Panc1 (cell line): ENCODE measurements at regions not wholly inside any gene's neighbourhood (a gene's known extent, or its start where the extent isn't known, plus 50 kb on each side); places are given as distances from the start of the nearest gene placed in this dataset.

Experiments used
- CTCF ChIP-seq: fragments of 450-650 bp; IDR thresholded peaks from 2 replicates; pipeline ENCODE4 v1.5.1; 2017; ENCODE audit warnings: mild to moderate bottlenecking
- POLR2AphosphoS5 ChIP-seq: IDR thresholded peaks from 2 replicates; pipeline ENCODE4 v1.6.1; 2012; ENCODE audit warnings: mild to moderate bottlenecking, low read depth, low read length, moderate library complexity
- REST ChIP-seq, 2 experiments: IDR thresholded peaks; 2 replicates each; pipeline ENCODE4 v1.6.1; 2011 to 2012; ENCODE audit warnings: low read depth in 2 of 2, control low read depth in 1 of 2, low read length in 1 of 2, mild to moderate bottlenecking in 1 of 2, moderate library complexity in 1 of 2; ENCODE audit not compliant: insufficient read depth in 1 of 2
- SIN3A ChIP-seq: IDR thresholded peaks from 2 replicates; pipeline ENCODE4 v1.6.1; 2012; ENCODE audit warnings: low read depth, mild to moderate bottlenecking, low read length, moderate library complexity, borderline replicate concordance; ENCODE audit not compliant: insufficient read depth
- TCF7L2 ChIP-seq: IDR thresholded peaks from 2 replicates; pipeline ENCODE4 v1.6.1; 2011; ENCODE audit warnings: mild to moderate bottlenecking, low read depth, low read length, inconsistent platforms

GRCh38 chrX:485368-485767 lies 98.7 kb upstream of the PPP2R3B start:
- TF ChIP-seq CTCF (no peak), REST (IDR thresholded peaks at IDR 0.05; ENCODE audit: insufficient read depth in 1 of 2, low read depth in 2 of 2, low read length in 1 of 2) (no peak), POLR2AphosphoS5 (no peak), SIN3A (no peak), TCF7L2 (no peak)
